CD4-positive, alpha-beta memory T cell (primary cell): ENCODE measurements at regions not wholly inside any gene's neighbourhood (a gene's known extent, or its start where the extent isn't known, plus 50 kb on each side); places are given as distances from the start of the nearest gene placed in this dataset.

ENCODE experiments used
- CTCF ChIA-PET: fragments of 350-600 bp; sonication (Branson Sonifier 250); formaldehyde crosslinking; loops from one replicate; lab custom pipeline; 2021; ENCODE audit warnings: inconsistent platforms; ENCODE audit not compliant: partially characterized antibody; lab: Charles Lee
- POLR2A ChIA-PET: fragments of 350-600 bp; sonication (Branson Sonifier 250); formaldehyde crosslinking; loops from one replicate; lab custom pipeline; 2021; ENCODE audit not compliant: partially characterized antibody; lab: Charles Lee
- DNase-seq, 5 donors: peaks; one replicate each; pipeline versions ENCODE4 v3.0.0 to v3.0.0-alpha.2; 2020 to 2022; ENCODE audit warnings: mixed read lengths in 1 of 5
- H3K27ac ChIP-seq: one replicate; pipeline ENCODE4 v1.7.0; 2013; ENCODE audit warnings: low read depth, low read length
- H3K27me3 ChIP-seq: 2 replicates; pipeline ENCODE4 v1.7.0; 2013; ENCODE audit warnings: mild to moderate bottlenecking, low read length, moderate library complexity; ENCODE audit not compliant: insufficient read depth
- H3K36me3 ChIP-seq: 2 replicates; pipeline ENCODE4 v1.7.0; 2013; ENCODE audit warnings: mild to moderate bottlenecking, low read length, moderate library complexity; ENCODE audit not compliant: insufficient read depth
- H3K4me1 ChIP-seq: 2 replicates; pipeline ENCODE4 v1.7.0; 2013; ENCODE audit warnings: mild to moderate bottlenecking, low read length, moderate library complexity; ENCODE audit not compliant: insufficient read depth
- H3K4me3 ChIP-seq, 2 donors: one replicate each; pipeline ENCODE4 v1.7.0; 2013; ENCODE audit warnings: low read length in 2 of 2, mild to moderate bottlenecking in 1 of 2
- H3K9me3 ChIP-seq, 2 donors: one replicate each; pipeline ENCODE4 v1.7.0; 2013; ENCODE audit warnings: low read length in 2 of 2, control low read depth in 1 of 2; ENCODE audit not compliant: control insufficient read depth in 1 of 2
- H3K27ac Mint-ChIP-seq, 7 donors: one replicate each; pipeline ENCODE4 v1.8.0; 2020 to 2021; ENCODE audit warnings: mixed read lengths in 7 of 7, mild to moderate bottlenecking in 6 of 7, inconsistent platforms in 3 of 7, moderate library complexity in 3 of 7
- H3K27me3 Mint-ChIP-seq, 2 donors: one replicate each; pipeline ENCODE4 v1.8.0; 2020 to 2021; ENCODE audit warnings: mixed read lengths in 2 of 2
- H3K36me3 Mint-ChIP-seq, 2 donors: one replicate each; pipeline ENCODE4 v1.8.0; 2020 to 2021; ENCODE audit warnings: mixed read lengths in 2 of 2, inconsistent platforms in 1 of 2, mild to moderate bottlenecking in 1 of 2
- H3K4me1 Mint-ChIP-seq, 4 donors: one replicate each; pipeline ENCODE4 v1.8.0; 2020 to 2021; ENCODE audit warnings: mixed read lengths in 4 of 4, mild to moderate bottlenecking in 1 of 4
- H3K4me3 Mint-ChIP-seq, 8 donors: one replicate each; pipeline ENCODE4 v1.8.0; 2020 to 2021; ENCODE audit warnings: mixed read lengths in 8 of 8, mild to moderate bottlenecking in 7 of 8, moderate library complexity in 6 of 8, inconsistent platforms in 3 of 8
- H3K9me3 Mint-ChIP-seq, 8 donors: one replicate each; pipeline ENCODE4 v1.8.0; 2020 to 2021; ENCODE audit warnings: mixed read lengths in 8 of 8, mild to moderate bottlenecking in 5 of 8, inconsistent platforms in 3 of 8, moderate library complexity in 1 of 8
- intact Hi-C: fragments of 100-400 bp; cut with micrococcal nuclease; formaldehyde crosslinking; loops from one replicate; pipeline ENCODE4 v1.15.1; 2023

GRCh38 chr1:181351740-181352139, 131.6 kb upstream of the CACNA1E start:
- POLR2A ChIA-PET, result no interaction called here
- no peak for DNase-seq
- intact Hi-C loops, result no loop called here
- Mint-ChIP-seq H3K4me3 (no peak overlapping the region), H3K27me3 (no peaks in the 10 kb centered on the region), H3K27ac (no peak overlapping the region), H3K9me3 (no peaks in the 10 kb centered on the region), H3K4me1 (peaks cover 0 to 4% (median 3%) of the 10 kb centered on the region in 4 donors), H3K36me3 (no peaks in the 10 kb centered on the region)
- H3K27ac ChIP-seq, result no peak overlapping the region
- no peaks in the 10 kb centered on the region for H3K9me3 ChIP-seq
- H3K27me3 ChIP-seq, result no peaks in the 10 kb centered on the region
- H3K36me3 ChIP-seq, result no peaks in the 10 kb centered on the region
- H3K4me3 ChIP-seq, result no peak overlapping the region
- H3K4me1 ChIP-seq, result no peaks in the 10 kb centered on the region
- CTCF ChIA-PET, result no interaction called here

- no peaks in the 10 kb centered on the region for H3K36me3 Mint-ChIP-seq
- H3K4me1 Mint-ChIP-seq, result peaks cover 0 to 4% (median 2%) of the 10 kb centered on the region in 4 donors
- intact Hi-C loops, result no loop called here
Measured at GRCh38 chr1:181352695-181353094, 130.6 kb upstream of the CACNA1E start.

GRCh38 chr1:181353526-181353925, 129.8 kb upstream of the CACNA1E start:
- H3K4me1 ChIP-seq, result no peaks in the 10 kb centered on the region
- no peak overlapping the region for H3K4me3 ChIP-seq
- H3K27ac ChIP-seq, result no peak overlapping the region
- no peaks in the 10 kb centered on the region for H3K27me3 ChIP-seq
- H3K36me3 ChIP-seq, result no peaks in the 10 kb centered on the region
- Mint-ChIP-seq H3K4me3 (no peak overlapping the region), H3K27me3 (no peaks in the 10 kb centered on the region), H3K27ac (no peak overlapping the region), H3K4me1 (peaks cover 0 to 4% (median 2%) of the 10 kb centered on the region in 4 donors), H3K36me3 (no peaks in the 10 kb centered on the region), H3K9me3 (no peaks in the 10 kb centered on the region)
- no peak for DNase-seq
- POLR2A ChIA-PET, result no interaction called here
- CTCF ChIA-PET, result no interaction called here
- H3K9me3 ChIP-seq, result no peaks in the 10 kb centered on the region
- intact Hi-C loops, result no loop called here

More at GRCh38 chr1:181352695-181353094, 130.6 kb upstream of the CACNA1E start:
- Mint-ChIP-seq H3K27me3 (no peaks in the 10 kb centered on the region), H3K4me3 (no peak overlapping the region), H3K9me3 (no peaks in the 10 kb centered on the region), H3K27ac (no peak overlapping the region)
- DNase-seq, result no peak
- H3K4me1 ChIP-seq, result no peaks in the 10 kb centered on the region
- no peaks in the 10 kb centered on the region for H3K27me3 ChIP-seq
- no peaks in the 10 kb centered on the region for H3K9me3 ChIP-seq
- H3K4me3 ChIP-seq, result no peak overlapping the region
- ChIA-PET CTCF (no interaction called here), POLR2A (no interaction called here)
- H3K27ac ChIP-seq, result no peak overlapping the region
- H3K36me3 ChIP-seq, result no peaks in the 10 kb centered on the region

GRCh38 chr1:181354865-181355264, 128.5 kb upstream of the CACNA1E start:
- H3K4me1 ChIP-seq, result no peaks in the 10 kb centered on the region
- POLR2A ChIA-PET, result no interaction called here
- CTCF ChIA-PET, result no interaction called here
- Mint-ChIP-seq H3K4me3 (no peak overlapping the region), H3K27ac (no peak overlapping the region), H3K36me3 (no peaks in the 10 kb centered on the region), H3K27me3 (no peaks in the 10 kb centered on the region), H3K9me3 (no peaks in the 10 kb centered on the region), H3K4me1 (peaks cover 0 to 4% (median 2%) of the 10 kb centered on the region in 4 donors)
- H3K9me3 ChIP-seq, result no peaks in the 10 kb centered on the region
- intact Hi-C loops, result no loop called here
- H3K4me3 ChIP-seq, result no peak overlapping the region
- no peaks in the 10 kb centered on the region for H3K36me3 ChIP-seq
- H3K27me3 ChIP-seq, result no peaks in the 10 kb centered on the region
- no peak overlapping the region for H3K27ac ChIP-seq
- DNase-seq, result no peak

- H3K9me3 Mint-ChIP-seq, result no peaks in the 10 kb centered on the region
- intact Hi-C loops, result no loop called here
- Histone ChIP-seq H3K9me3 (no peaks in the 10 kb centered on the region), H3K27me3 (no peaks in the 10 kb centered on the region), H3K36me3 (no peaks in the 10 kb centered on the region), H3K4me3 (no peak overlapping the region), H3K4me1 (no peaks in the 10 kb centered on the region), H3K27ac (no peak overlapping the region)
- ChIA-PET POLR2A (no interaction called here), CTCF (no interaction called here)
- H3K36me3 Mint-ChIP-seq, result no peaks in the 10 kb centered on the region
- no peak for DNase-seq
- peaks cover 0 to 2% (median under 1%) of the 10 kb centered on the region in 4 donors for H3K4me1 Mint-ChIP-seq
- no peak overlapping the region for H3K4me3 Mint-ChIP-seq
- H3K27ac Mint-ChIP-seq, result peak overlapping the region in 3 of 7 donors; percentile 13 to 76 (median 65)
- H3K27me3 Mint-ChIP-seq, result no peaks in the 10 kb centered on the region
Measured at GRCh38 chr1:181356505-181357340, 126.6 kb upstream of the CACNA1E start.

- Histone ChIP-seq H3K27me3 (no peaks in the 10 kb centered on the region), H3K27ac (no peak overlapping the region), H3K4me1 (no peaks in the 10 kb centered on the region), H3K4me3 (no peak overlapping the region), H3K36me3 (no peaks in the 10 kb centered on the region), H3K9me3 (no peaks in the 10 kb centered on the region)
- no peak for DNase-seq
- no peak overlapping the region for H3K27ac Mint-ChIP-seq
- ChIA-PET POLR2A (interaction anchor here (0.7 kb wide), 1 partner anchor 34 kb away, joined by 3 read pairs; no protein-coding TSS in a partner anchor), CTCF (no interaction called here)
- no peaks in the 10 kb centered on the region for H3K27me3 Mint-ChIP-seq
- intact Hi-C loops, result no loop called here
- peaks cover 0 to 2% (median 1%) of the 10 kb centered on the region in 4 donors for H3K4me1 Mint-ChIP-seq
- no peaks in the 10 kb centered on the region for H3K9me3 Mint-ChIP-seq
- no peak overlapping the region for H3K4me3 Mint-ChIP-seq
- no peaks in the 10 kb centered on the region for H3K36me3 Mint-ChIP-seq
Measured at GRCh38 chr1:181359012-181359411, 124.3 kb upstream of the CACNA1E start.

- no peak overlapping the region for H3K27ac Mint-ChIP-seq
- no peaks in the 10 kb centered on the region for H3K36me3 ChIP-seq
- H3K4me3 ChIP-seq, result no peak overlapping the region
- peaks cover 0 to 3% (median 0%) of the 10 kb centered on the region in 4 donors for H3K4me1 Mint-ChIP-seq
- DNase-seq, result no peak
- intact Hi-C loops, result no loop called here
- no peak overlapping the region for H3K4me3 Mint-ChIP-seq
- no peaks in the 10 kb centered on the region for H3K27me3 ChIP-seq
- no peaks in the 10 kb centered on the region for H3K9me3 Mint-ChIP-seq
- no peak overlapping the region for H3K27ac ChIP-seq
- no peaks in the 10 kb centered on the region for H3K9me3 ChIP-seq
- H3K27me3 Mint-ChIP-seq, result no peaks in the 10 kb centered on the region
- ChIA-PET POLR2A (no interaction called here), CTCF (no interaction called here)
- no peaks in the 10 kb centered on the region for H3K4me1 ChIP-seq
- H3K36me3 Mint-ChIP-seq, result no peaks in the 10 kb centered on the region
Measured at GRCh38 chr1:181364801-181365200, 118.5 kb upstream of the CACNA1E start.
